ENCODE measurements at regions not wholly inside any gene's neighbourhood (a gene's known extent, or its start where the extent isn't known, plus 50 kb on each side); places are given as distances from the start of the nearest gene placed in this dataset.
"Not testable (repeated sequence)": the region's sequence is repeated elsewhere in the genome, so short reads cannot be mapped to it uniquely, and the experiment has no call there.

DNA sequence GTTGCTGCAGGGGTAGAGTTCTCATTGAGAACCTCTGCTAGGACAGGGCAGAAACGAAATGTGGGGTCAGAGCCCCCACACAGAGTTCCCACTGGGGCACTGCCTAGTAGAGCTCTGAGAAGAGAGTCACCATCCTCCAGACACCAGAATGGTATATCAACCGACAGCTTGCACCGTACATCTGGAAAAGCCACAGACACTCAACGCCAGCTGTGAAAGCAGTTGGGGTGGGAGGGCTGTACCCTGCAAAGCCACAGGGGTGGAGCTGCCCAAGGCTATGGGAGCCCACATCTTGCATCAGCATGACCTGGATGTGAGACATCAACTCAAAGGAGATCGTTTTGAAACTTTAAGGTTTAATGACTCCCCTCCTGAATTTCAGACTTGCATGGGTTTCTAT, 284.0 kb upstream of the DEPDC1 start:
- DNase-seq (ENCODE audit: low read depth), result no peak

DNA sequence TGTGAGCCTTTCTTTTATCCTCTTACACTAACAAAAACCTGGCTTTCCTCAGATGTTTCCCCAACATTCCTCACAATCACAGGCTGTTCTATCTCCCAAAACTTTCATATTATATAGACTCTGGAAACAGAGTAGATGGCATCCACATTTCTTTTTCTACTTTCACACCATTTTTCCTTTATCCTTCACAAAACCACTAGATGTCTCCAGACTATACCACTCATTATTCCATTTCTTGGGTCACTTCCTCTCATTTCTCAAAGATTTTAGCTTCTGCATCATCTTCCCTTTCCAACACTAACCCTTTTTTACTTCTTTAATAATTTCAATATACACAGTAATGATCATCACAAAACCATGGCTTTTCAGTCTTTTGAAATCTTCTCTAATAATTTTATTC, 286.0 kb upstream of the DEPDC1 start:
- no peak for DNase-seq (ENCODE audit: low read depth)

DNA sequence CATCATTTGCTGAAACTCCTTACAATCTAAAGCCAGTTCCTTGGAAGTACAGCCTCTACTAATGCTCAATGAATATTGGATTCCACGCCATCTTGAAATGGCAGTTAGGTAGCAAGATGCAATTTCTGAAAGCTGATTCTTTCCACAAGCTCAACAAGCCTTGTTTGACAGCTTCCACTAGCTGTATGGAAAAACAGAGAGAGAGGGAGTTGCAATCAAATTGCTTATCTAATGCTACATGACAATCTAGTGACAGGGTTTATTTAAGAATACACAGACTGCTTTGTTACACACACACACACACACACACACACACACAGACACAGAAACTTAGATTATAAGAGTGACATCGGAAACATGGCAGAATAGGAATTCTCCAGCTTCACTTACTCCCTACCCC, 288.4 kb upstream of the DEPDC1 start:
- no peak for DNase-seq (ENCODE audit: low read depth)

DNA sequence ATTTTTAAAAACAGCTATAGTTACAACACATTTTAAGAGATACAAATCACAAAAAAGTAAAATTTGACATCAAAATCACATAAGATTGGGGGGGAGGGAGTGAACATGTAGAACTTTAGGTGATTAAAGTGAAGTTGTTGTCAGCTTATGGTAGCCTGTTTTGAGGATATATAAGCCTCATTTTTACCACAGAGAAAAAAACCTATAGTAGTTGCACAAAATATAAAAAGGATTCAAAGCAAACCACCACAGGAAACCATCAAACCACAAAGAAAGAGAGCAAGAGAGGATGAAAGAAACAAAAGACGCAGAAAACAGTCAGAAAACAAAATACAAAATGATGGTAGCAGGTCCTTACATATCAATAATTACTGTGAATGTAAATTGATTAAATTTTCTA, 291.9 kb upstream of the DEPDC1 start:
- DNase-seq (ENCODE audit: low read depth), result no peak

DNA sequence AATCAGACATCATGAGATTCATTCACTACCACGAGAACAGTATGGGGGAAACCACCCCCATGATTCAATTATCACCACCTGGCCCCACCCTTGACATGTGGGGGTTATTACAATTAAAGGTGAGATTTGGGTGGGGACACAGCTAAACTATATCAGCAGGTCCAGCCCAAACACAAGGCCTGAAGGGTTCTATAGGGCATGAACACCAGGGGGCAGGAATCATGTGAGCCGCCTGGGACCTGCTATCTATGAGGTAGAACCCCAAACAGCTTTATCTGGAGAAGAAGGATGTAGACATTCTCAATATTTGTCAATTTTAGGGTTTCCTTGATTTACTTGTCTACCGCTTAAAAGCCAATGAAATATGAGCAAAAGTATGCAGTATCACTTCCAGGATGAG, 294.9 kb upstream of the DEPDC1 start:
- no peak for DNase-seq (ENCODE audit: low read depth)

DNA sequence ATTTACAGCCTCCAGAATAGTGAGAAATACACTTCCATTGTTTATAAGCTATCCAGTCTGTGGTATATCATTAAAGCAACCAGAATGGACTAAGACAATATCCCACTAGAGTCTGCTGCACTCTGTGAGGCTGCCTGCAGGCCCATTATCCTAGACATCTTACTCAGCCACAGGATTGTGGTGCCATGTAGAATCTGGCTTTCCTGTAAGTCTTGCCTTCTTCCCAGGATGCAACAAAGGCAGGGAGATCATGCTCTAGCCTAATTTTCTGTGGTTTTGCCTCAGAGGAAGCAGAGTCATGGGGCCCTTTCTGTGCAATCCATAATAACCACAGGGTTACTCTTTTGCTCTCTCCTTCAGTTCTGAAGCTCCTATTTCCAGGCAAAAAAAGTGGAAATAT, 299.1 kb upstream of the DEPDC1 start:
- no peak for DNase-seq (ENCODE audit: low read depth)

DNA sequence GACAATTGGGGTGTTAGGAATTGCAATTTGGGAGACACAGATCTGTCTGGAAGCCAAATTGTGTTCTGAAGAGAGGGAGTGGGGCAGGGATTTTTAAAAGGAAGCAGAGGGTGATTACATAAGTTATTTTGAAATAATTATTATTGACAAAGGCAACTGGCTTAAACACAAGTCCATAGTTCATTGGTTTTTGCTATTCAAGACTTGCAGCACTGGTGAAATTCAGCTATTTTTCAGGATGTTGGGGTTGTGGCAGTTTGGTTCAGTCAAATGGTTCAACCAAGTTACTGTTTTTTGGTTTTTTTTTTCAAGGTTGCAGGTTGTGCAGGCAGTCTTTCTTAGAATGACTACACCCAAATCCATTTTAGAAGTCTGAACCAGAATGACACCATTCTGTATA, 300.0 kb upstream of the DEPDC1 start:
- no peak for DNase-seq (ENCODE audit: low read depth)

DNA sequence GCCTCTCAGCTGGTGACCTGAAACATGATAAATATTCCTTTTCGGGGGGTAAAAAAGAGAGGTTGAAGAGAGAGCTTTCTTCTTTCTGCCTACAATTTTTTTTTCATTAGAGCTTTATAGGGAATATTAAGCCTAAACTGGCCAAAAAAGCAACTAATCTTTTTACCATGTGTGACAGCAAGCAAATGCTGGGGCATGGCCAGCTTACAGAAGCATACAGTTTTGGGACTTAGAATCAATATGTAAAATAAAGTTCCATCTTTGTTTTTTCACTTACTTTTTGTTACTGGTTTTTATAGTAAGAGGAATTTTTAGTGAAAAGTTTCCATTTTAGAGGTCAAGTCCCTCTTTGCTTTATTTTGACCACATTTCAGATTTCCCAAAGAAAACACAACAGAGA, 301.2 kb upstream of the DEPDC1 start:
- no peak for DNase-seq (ENCODE audit: low read depth)

DNA sequence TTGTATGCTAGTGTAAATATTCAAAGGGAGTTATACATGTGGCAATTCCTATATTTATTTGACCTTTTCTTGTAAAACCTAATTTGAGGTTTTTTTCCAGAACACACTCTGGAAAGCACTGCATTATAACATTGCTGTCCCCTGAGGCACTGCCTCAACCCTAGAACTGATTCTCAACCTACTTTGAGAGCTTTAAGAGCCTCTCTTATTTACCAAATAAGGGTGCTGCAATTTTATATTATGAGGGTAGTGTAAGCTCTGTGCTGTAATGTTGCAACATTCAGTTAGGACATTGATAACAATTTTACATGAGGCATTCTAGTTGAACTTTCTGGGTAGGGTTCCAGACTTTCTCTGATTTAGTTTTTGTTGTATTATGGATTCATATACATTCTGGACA, 302.2 kb upstream of the DEPDC1 start:
- no peak for DNase-seq (ENCODE audit: low read depth)

DNA sequence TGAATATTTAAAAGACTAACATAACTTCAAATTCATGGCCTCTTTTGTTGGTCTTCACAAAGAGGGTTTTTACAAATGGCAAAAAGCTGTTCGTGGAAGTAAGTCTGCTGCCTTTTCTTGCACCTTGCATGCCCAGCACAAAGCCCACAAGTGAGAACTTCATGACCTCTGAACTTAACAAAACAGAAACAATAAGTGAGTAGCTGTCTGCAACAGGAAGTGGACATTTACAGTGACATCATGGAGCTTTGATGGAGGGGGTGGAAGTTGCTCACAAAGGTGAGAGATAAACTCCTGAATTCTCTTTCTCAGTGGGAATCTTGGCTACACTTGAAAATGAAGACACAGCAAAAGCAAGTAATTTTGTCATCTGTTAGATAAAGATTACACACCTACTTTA, 303.3 kb upstream of the DEPDC1 start:
- DNase-seq (ENCODE audit: low read depth), result no peak

DNA sequence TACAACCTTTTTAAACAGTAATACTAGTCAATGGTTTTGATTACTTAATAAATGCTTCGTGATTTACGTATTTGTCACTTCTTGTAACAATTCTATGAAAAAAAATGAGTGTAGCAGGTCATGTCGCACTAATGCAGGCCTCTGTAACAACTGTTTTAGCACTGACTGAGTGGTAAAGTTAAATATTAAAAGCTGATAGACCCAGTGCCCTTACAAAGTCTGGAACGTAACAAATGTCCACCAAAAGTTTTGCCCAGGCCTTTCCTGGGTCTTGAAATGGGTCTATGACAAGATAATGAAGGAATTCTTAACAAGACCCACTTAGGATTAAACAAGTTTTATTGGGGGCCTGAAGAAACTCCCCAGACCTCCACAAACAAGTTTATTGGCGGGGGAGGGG, 304.6 kb upstream of the DEPDC1 start:
- DNase-seq (ENCODE audit: low read depth), result no peak

DNA sequence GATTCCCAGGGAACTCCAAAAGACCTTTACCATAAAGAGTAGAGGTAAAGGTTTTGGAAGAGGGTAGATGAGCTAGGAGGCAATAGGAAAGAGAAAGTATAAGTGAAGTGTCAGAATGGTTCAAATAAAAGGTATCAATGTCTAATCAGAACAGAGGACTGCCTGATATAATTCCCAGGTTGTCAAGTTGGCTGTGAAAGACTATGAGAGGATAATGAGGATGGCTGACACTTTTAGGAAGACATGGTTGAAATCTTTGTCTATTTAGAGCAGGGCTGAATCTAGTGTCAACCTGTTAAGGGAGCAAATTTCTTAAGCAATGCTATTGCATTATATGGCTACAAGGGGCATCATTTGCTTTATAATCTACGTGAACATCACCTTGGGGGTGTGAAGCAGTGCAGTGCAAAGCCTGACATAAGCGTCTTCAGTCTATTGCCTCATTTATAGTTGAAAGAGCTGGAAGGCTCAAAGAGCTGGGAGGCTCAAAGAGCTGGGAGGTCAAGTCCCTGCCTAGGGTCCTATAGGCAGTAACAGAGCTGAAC, 308.3 kb upstream of the DEPDC1 start:
- no peak for DNase-seq (ENCODE audit: low read depth)

DNA sequence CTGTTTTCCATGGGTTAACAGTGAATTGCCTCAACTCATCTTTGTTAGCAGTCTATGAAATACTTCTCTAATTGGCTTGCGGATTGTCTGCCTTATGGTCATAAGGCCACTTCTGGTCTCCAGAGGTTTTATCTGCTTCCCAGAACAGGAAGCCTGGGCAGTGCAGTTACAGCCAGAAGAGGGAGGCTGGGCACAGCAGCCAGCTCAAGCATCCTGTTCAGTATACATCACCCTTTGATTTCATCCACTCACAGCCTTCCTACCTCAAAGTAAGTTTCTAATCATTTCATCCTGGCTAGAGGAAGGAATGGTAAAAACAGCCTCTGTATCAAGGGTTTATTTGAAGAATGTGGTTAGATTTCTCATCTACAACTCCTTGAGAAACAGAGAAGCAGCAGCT, 311.5 kb upstream of the DEPDC1 start:
- DNase-seq (ENCODE audit: low read depth), result no peak

DNA sequence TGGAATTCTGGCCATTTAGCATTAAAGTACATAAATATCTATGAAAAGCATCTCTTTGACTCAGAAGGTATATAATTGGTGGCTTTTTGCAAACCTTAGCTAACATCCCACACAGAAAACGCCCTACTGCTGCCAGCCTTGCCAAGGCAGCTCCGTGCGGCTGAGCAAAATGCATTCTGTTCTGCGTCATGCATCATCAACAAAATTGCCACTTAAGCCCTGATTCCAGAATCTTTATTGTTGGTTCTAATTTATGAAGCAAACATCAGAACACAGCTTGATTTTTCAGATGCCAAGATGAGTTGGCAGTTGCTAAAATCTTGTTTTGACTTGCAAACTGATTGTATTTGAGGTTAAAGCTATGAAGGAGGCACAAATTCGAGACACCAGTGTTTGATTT, 314.9 kb upstream of the DEPDC1 start:
- no peak for DNase-seq (ENCODE audit: low read depth)

DNA sequence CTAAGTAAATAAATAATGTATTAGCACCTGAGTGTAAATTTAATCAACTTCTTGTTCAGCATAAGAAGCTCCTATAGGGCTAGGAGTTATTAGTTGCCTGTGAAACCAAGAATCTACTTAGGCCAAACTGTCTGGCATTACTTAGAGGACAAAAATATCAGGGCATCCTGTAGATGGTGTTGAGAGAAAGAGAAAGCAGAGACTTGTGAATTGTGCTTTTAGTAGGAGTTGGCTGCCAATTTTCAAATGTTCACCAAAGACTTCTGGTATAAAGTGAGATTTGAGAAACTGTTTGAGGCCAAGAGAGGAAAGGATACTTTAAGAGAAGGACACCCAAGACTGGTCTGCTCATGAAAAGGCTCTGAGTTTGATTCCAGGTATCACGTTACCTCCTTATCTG, 315.5 kb upstream of the DEPDC1 start:
- no peak for DNase-seq (ENCODE audit: low read depth)

DNA sequence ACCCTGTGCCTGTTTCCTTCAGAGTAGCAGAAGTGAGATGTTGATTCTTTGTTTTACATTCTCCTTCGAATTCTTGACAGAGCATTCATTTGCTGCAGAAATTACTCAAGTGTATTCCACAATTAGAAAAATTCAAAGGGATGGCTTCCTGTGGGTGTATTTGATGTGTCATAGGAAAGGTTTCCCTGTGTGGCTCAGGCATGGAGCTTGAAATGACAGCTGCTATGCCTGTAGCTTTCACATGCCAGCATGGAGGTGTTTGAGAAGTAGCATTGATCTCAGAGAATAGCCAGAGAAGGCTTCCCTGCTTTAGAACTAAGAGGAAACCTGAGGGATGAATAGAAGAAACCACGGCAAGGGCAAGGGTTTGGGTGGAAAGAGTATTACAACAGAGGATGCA, 317.2 kb upstream of the DEPDC1 start:
- no peak for DNase-seq (ENCODE audit: low read depth)

DNA sequence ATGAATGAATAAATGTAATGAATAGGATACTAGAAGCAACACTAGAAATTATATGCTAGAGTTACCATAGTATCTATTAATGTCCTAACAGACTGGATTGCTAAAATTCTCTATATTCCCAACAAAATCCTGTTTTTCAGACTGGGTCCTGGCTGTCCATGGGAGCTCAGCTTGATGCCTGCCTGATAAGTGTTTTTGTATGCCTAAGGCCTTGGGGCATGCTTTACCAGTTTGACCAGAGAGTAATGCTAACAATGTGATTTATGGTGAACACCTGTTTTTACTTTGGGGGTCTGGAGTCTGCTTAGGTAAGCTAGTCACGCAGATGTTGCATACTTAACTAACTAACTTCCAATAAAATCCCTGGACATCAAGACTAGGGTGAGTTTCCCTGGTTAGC, 318.8 kb upstream of the DEPDC1 start:
- no peak for DNase-seq (ENCODE audit: low read depth)

DNA sequence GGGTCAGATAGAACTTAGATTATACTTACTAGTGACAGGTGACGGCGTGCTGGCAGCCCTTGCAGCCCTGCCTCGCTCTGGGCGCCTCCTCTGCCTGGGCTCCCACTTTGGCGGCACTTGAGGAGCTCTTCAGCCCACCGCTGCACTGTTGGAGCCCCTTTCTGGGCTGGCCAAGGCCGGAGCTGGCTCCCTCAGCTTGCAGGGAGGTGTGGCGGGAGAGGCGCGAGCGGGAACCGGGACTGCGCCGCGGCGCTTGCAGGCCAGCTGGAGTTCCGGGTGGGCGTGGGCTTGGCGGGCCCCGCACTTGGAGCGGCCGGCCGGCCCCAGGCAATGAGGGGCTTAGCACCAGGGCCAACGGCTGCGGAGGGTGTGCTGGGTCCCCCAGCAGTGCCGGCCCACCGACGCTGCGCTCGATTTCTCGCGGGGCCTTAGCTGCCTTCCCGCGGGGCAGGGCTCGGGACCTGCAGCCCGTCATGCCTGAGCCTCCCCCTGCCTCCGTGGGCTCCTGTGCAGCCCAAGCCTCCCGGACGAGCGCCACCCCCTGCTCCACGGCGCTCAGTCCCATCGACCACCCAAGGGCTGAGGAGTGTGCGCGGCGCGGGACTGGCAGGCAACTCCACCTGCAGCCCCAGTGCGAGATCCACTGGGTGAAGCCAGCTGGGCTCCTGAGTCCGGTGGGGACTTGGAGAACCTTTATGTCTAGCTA, 320.8 kb upstream of the DEPDC1 start:
- DNase-seq (ENCODE audit: low read depth), result not testable (repeated sequence)

DNA sequence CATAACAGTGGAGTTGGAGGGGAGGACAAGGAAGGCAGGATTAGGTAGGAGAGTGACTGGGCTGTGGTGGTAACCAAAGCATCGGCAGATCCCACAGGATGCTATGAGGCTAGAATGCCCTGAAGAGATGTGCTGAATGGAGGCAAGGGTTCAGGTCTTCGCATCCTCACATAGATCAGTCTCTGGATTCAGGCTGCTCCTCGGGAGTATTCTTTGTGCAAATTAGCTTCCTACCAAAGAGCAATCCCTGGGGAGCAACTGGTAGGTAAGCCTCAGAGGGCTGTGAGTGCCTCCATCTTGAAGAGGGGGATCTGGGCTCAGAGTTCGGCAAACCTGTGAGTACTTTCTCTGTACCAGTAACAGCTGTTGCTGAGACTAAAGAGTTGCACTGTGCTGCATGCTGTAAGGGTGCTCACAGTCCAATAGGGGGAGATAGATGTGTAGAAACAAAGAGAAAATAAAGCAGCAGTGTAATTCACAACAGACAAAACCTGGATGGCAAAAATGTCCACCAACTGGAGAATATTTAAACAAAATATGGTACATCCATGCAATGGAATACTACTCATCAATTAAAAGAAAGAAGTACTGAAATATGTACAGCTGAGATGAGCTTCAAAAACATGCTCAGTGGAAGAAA, 322.4 kb upstream of the DEPDC1 start:
- no peak for DNase-seq (ENCODE audit: low read depth)

DNA sequence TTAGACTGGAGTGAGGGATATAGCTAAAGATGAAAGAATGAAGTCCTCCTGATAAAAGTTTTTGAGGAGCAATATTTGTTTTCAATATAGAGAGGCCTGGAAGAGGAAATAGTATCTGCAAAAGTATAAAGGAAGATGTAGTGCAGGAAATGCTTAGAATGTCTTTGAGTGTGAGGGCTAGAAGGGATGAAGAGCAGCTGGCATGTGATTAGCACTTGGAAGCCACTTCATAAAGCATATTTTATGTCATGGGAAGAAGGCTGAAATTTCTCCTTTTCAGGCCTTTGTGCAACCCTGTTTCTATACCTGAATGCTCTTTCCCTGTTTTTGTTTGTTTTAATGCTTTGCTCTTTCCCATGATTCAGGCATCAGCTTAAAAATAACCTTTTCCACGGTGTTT, 323.3 kb upstream of the DEPDC1 start:
- no peak for DNase-seq (ENCODE audit: low read depth)

DNA sequence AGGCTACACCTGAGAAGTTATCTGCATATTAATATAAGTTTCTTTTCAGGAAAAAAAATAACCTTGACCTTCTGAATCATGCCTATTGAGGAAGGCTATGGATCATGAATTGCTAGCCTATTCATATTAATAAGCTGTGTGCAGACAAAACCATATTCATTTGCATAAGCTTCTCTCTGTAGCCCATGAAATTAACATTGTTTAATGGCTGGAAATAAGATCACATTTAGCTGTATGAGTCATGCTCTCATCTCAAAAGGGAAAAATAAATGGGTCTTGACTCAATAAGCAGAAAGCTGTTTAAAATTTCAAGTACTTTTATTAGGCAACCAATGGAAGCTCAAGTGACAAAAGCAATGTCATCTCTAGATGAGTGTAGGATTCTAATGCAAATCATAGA, 330.0 kb upstream of the DEPDC1 start:
- no peak for DNase-seq (ENCODE audit: low read depth)

DNA sequence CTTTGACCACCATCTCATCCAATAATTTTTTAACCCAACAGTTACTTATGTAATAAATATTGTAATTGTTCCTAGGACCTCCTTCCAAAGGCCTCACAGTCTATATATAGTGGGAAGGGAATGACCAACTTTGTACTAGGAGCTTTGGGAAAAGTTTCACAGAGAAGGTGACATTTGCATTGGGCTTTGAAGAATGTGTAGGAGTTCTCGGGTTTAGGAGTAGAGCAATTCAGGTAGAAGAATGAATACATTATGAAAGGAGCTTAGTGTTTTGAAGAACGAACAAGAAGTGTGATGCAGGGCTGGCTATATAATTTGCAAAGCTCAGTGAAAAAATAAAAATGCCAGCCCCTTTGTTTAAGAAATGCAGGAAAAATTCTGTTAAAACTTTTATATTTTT, 330.4 kb upstream of the DEPDC1 start:
- no peak for DNase-seq (ENCODE audit: low read depth)

DNA sequence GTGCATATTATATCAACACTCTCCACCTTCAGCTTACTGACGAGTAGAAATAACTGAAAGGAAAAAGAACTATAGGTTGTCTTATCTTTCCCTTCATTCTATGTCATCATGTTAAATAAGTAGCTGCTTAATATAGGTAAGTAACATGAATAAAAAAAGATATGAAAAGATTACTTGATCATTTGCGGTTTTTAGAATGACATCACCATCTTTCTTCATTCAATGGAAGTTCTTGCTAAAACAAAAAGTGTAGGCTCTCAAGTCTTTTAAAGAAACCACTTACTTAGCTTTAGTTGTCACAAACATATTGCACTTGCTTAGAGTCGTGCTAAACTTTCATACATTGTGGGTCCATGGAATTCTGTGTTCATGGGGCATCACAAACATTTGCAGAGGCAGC, 331.1 kb upstream of the DEPDC1 start:
- DNase-seq (ENCODE audit: low read depth), result no peak

DNA sequence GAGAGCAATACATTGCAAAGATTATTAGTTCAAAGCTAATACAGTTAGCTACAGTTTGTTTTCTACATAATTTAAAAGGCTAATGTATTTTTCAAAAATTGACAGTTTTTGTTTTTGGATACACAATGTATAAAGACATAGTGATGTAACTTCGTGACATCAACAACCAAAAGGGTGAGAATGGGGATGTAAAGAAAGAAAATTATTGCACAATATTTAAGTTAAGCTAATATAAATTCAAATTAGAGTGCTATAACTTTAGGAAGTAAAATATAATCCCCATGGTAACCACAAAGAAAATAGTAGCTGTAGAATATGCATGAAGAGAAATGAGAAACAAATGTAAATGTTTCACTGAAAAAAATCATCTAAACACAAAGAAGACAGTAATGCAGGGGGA, 334.4 kb upstream of the DEPDC1 start:
- DNase-seq (ENCODE audit: low read depth), result no peak
